CD14-positive monocyte (primary cell): ENCODE measurements at regions not wholly inside any gene's neighbourhood (a gene's known extent, or its start where the extent isn't known, plus 50 kb on each side); places are given as distances from the start of the nearest gene placed in this dataset.

ENCODE experiments used
- DNase-seq, 3 donors: peaks; one replicate each; pipeline ENCODE4 v3.0.0-alpha.2; 2011 to 2022
- H2AFZ ChIP-seq: 2 replicates; pipeline ENCODE4 v1.6.0; 2012; ENCODE audit warnings: mild to moderate bottlenecking, low read depth, low read length, inconsistent platforms; ENCODE audit not compliant: insufficient read depth, poor library complexity, severe bottlenecking
- H3K27ac ChIP-seq, 2 donors: 1 replicate in 1 of 2; 2 replicates in 1 of 2; pipeline ENCODE4 v1.5.1; 2012 to 2013; ENCODE audit warnings: low read length in 2 of 2, control low read depth in 1 of 2, inconsistent platforms in 1 of 2, low read depth in 1 of 2, mild to moderate bottlenecking in 1 of 2
- H3K27me3 ChIP-seq, 2 donors: one replicate each; pipeline versions ENCODE4 v1.6.0 to v1.6.1; 2011 to 2013; ENCODE audit warnings: low read length in 2 of 2; ENCODE audit not compliant: control insufficient read depth in 2 of 2, insufficient read depth in 2 of 2
- H3K36me3 ChIP-seq, 2 donors: replicated peaks in 1 of 2; 1 replicate in 1 of 2; 2 replicates in 1 of 2; pipeline versions ENCODE4 v1.5.1 to v1.6.1; 2012 to 2013; ENCODE audit warnings: low read length in 2 of 2, control low read depth in 1 of 2, inconsistent platforms in 1 of 2, mild to moderate bottlenecking in 1 of 2; ENCODE audit not compliant: insufficient read depth in 2 of 2, control insufficient read depth in 1 of 2
- H3K4me1 ChIP-seq, 2 donors: 1 replicate in 1 of 2; 2 replicates in 1 of 2; pipeline versions ENCODE4 v1.5.1 to v1.6.1; 2012 to 2013; ENCODE audit warnings: low read length in 2 of 2, control low read depth in 1 of 2, inconsistent platforms in 1 of 2, mild to moderate bottlenecking in 1 of 2, moderate library complexity in 1 of 2; ENCODE audit not compliant: insufficient read depth in 2 of 2, control insufficient read depth in 1 of 2
- H3K4me2 ChIP-seq: replicated peaks from 2 replicates; pipeline ENCODE3; 2012; ENCODE audit warnings: low read length, moderate library complexity, mild to moderate bottlenecking; ENCODE audit not compliant: poor library complexity, severe bottlenecking; ENCODE audit errors: extremely low read depth
- H3K4me3 ChIP-seq, 3 experiments: fragments of 200-600 bp in 1 of 3; sonication (generic) in 1 of 3; replicated peaks in 1 of 3; 1 replicate in 2 of 3; 2 replicates in 1 of 3; pipeline ENCODE4 v1.5.1; 2011 to 2013; ENCODE audit warnings: low read length in 3 of 3, mild to moderate bottlenecking in 3 of 3, control low read depth in 2 of 3, low read depth in 2 of 3, inconsistent platforms in 1 of 3, moderate library complexity in 1 of 3
- H3K79me2 ChIP-seq: 2 replicates; pipeline ENCODE4 v1.6.0; 2012; ENCODE audit warnings: mild to moderate bottlenecking, control low read depth, inconsistent platforms, low read length, moderate library complexity; ENCODE audit not compliant: insufficient read depth
- H3K9ac ChIP-seq: 2 replicates; pipeline ENCODE4 v1.6.0; 2017; ENCODE audit warnings: low read length, mild to moderate bottlenecking; ENCODE audit not compliant: insufficient read depth, poor library complexity, severe bottlenecking
- H3K9me3 ChIP-seq, 2 donors: replicated peaks in 1 of 2; 1 replicate in 1 of 2; 2 replicates in 1 of 2; pipeline versions ENCODE4 v1.5.1 to v1.6.1; 2012 to 2013; ENCODE audit warnings: low read length in 2 of 2, control low read depth in 1 of 2; ENCODE audit not compliant: control insufficient read depth in 1 of 2, insufficient read depth in 1 of 2
- H4K20me1 ChIP-seq: 2 replicates; pipeline ENCODE4 v1.6.0; 2012; ENCODE audit warnings: mild to moderate bottlenecking, low read length, control low read depth, moderate library complexity; ENCODE audit not compliant: insufficient read depth
- H3K27ac Mint-ChIP-seq, 7 donors: one replicate each; pipeline ENCODE4 v1.8.0; 2020; ENCODE audit warnings: mild to moderate bottlenecking in 7 of 7, mixed read lengths in 7 of 7, moderate library complexity in 6 of 7, inconsistent platforms in 2 of 7
- H3K27me3 Mint-ChIP-seq, 3 donors: one replicate each; pipeline ENCODE4 v1.8.0; 2021 to 2022; ENCODE audit warnings: low read depth in 3 of 3, mild to moderate bottlenecking in 3 of 3, mixed read lengths in 3 of 3, moderate library complexity in 3 of 3, inconsistent platforms in 1 of 3
- H3K36me3 Mint-ChIP-seq, 2 donors: one replicate each; pipeline ENCODE4 v1.8.0; 2020; ENCODE audit warnings: mixed read lengths in 2 of 2, inconsistent platforms in 1 of 2, mild to moderate bottlenecking in 1 of 2
- H3K4me1 Mint-ChIP-seq: one replicate; pipeline ENCODE4 v1.8.0; 2020; ENCODE audit warnings: mild to moderate bottlenecking, mixed read lengths
- H3K4me3 Mint-ChIP-seq, 2 donors: one replicate each; pipeline ENCODE4 v1.8.0; 2020; ENCODE audit warnings: mild to moderate bottlenecking in 2 of 2, mixed read lengths in 2 of 2, moderate library complexity in 1 of 2
- H3K9me3 Mint-ChIP-seq, 7 donors: one replicate each; pipeline ENCODE4 v1.8.0; 2020 to 2022; ENCODE audit warnings: mixed read lengths in 7 of 7, mild to moderate bottlenecking in 6 of 7, moderate library complexity in 6 of 7, inconsistent platforms in 2 of 7
- WGBS: methylation state at CpG from one replicate; pipeline ENCODE4 v1.1.5; 2013; ENCODE audit warnings: missing lambda C conversion rate; ENCODE audit not compliant: insufficient coverage; 5-methylcytosine and 5-hydroxymethylcytosine counted together
- intact Hi-C, 2 donors: fragments of 100-400 bp; cut with micrococcal nuclease; formaldehyde crosslinking; loops; one replicate each; pipeline versions ENCODE4 v1.15.0 to v1.15.1; 2023
- TF ChIP-seq, protein P1 (sequence below): fragments of 200-600 bp; IDR thresholded peaks from one replicate; pipeline ENCODE4 v1.8.0; 2022; ENCODE audit warnings: antibody characterized with exemption, mild to moderate bottlenecking

DNA sequence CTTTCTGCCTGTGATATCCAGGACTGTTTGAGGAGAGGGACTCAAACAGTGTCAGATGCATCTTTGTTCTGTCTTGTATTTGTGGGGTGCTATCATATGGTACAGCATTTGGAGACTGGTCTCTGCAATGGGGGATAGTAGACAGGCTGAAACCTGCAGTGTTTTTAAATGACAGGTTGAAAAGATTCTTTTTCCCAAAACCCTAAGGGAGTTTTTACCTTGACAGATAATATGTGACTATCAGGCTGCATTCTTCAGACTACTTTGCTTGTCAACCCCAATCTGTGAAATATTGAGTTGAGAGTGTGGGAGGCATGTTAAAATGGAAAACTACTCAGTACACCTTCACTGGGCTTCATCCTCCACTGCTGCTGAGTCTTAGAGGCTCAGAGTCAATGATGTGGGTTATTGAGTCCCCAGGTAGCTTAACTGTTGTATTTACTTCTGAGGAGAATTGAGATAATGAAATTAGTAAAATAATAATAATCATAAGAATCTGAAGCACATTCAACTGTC lies 274.9 kb downstream of the GASK1B start:
- Histone ChIP-seq H3K9ac (no peak overlapping the region), H3K36me3 (no peaks in the 10 kb centered on the region), H3K27ac (no peak overlapping the region), H3K4me1 (no peaks in the 10 kb centered on the region), H3K4me3 (no peak overlapping the region), H3K9me3 (no peaks in the 10 kb centered on the region), H3K79me2 (no peaks in the 10 kb centered on the region), H2AFZ (no peak overlapping the region), H3K27me3 (no peaks in the 10 kb centered on the region), H4K20me1 (no peaks in the 10 kb centered on the region), H3K4me2 (no peak overlapping the region)
- Mint-ChIP-seq H3K9me3 (peaks cover 0 to 2% (median 0%) of the 10 kb centered on the region in 7 donors), H3K4me1 (no peaks in the 10 kb centered on the region), H3K36me3 (no peaks in the 10 kb centered on the region), H3K27me3 (peaks cover 0 to 2% (median 2%) of the 10 kb centered on the region in 3 donors), H3K4me3 (no peak overlapping the region), H3K27ac (no peak overlapping the region)
- no peak for DNase-seq
- TF ChIP-seq, protein P1, sequence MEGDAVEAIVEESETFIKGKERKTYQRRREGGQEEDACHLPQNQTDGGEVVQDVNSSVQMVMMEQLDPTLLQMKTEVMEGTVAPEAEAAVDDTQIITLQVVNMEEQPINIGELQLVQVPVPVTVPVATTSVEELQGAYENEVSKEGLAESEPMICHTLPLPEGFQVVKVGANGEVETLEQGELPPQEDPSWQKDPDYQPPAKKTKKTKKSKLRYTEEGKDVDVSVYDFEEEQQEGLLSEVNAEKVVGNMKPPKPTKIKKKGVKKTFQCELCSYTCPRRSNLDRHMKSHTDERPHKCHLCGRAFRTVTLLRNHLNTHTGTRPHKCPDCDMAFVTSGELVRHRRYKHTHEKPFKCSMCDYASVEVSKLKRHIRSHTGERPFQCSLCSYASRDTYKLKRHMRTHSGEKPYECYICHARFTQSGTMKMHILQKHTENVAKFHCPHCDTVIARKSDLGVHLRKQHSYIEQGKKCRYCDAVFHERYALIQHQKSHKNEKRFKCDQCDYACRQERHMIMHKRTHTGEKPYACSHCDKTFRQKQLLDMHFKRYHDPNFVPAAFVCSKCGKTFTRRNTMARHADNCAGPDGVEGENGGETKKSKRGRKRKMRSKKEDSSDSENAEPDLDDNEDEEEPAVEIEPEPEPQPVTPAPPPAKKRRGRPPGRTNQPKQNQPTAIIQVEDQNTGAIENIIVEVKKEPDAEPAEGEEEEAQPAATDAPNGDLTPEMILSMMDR: no peak
- intact Hi-C loops: no loop called here

DNA sequence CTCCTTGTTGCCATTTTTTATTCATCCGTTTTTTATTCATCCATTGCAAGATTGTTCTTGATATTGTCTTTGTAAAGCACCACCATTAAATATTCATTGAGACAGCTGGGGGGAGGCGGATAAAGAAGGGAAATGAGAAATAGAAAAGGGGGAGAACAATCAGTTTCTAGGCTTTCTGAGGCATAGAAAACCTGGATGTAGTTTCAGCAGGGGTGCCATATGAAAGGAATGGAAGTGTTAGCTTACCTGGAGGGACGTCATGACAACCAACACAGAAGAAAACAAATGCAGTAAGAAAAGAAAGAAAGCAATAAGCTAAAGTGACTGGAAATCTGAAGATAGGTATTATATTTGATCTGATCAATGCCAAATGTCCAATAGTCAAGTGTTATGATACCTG lies 276.1 kb downstream of the GASK1B start:
- no peak overlapping the region for H3K27ac Mint-ChIP-seq
- H3K4me3 Mint-ChIP-seq: no peak overlapping the region
- Histone ChIP-seq H3K4me3 (no peak overlapping the region), H3K9ac (no peak overlapping the region), H3K36me3 (no peaks in the 10 kb centered on the region), H3K4me2 (no peak overlapping the region), H3K9me3 (no peaks in the 10 kb centered on the region), H3K27me3 (no peaks in the 10 kb centered on the region), H2AFZ (no peak overlapping the region), H3K4me1 (no peaks in the 10 kb centered on the region), H3K79me2 (no peaks in the 10 kb centered on the region), H3K27ac (no peak overlapping the region), H4K20me1 (no peaks in the 10 kb centered on the region)
- H3K27me3 Mint-ChIP-seq: peaks cover 0 to 4% (median 2%) of the 10 kb centered on the region in 3 donors
- H3K4me1 Mint-ChIP-seq: no peaks in the 10 kb centered on the region
- DNase-seq: no peak
- TF ChIP-seq, protein P1: no peak
- WGBS: no CpG with 5 or more reads among the region's 3 CpGs
- intact Hi-C loops: no loop called here
- no peaks in the 10 kb centered on the region for H3K36me3 Mint-ChIP-seq
- H3K9me3 Mint-ChIP-seq: peaks cover 0 to 2% (median 0%) of the 10 kb centered on the region in 7 donors
